ENCODE measurements at regions not wholly inside any gene's neighbourhood (a gene's known extent, or its start where the extent isn't known, plus 50 kb on each side); places are given as distances from the start of the nearest gene placed in this dataset.

GRCh38 chr15:98562331-98562937 is 85.9 kb upstream of the IGF1R start:
- Histone ChIP-seq H3K4me1 (no peaks in the 10 kb centered on the region), H3K4me3 (no peak overlapping the region), H3K27me3 (no peaks in the 10 kb centered on the region), H3K36me3 (no peaks in the 10 kb centered on the region), H3K9me3 (no peaks in the 10 kb centered on the region), H3K27ac (no peak overlapping the region)
- DNase-seq (no peak), ATAC-seq (no peak)
- 70% methylated on average over 10 of the region's 18 CpGs for WGBS (ENCODE audit: insufficient coverage, low coverage, low lambda C conversion rate, missing lambda C conversion rate)
- intact Hi-C loops (cut with DNase I) = no loop called here
- no peak for TF ChIP-seq POLR2A (IDR thresholded peaks at IDR 0.05)
- TF ChIP-seq CTCF (IDR thresholded peaks at IDR 0.05) = no peak

GRCh38 chr15:98565566-98565965 is 82.8 kb upstream of the IGF1R start:
- WGBS (ENCODE audit: insufficient coverage, low coverage, low lambda C conversion rate, missing lambda C conversion rate) = 76% methylated on average over 3 of the region's 12 CpGs
- intact Hi-C loops (cut with DNase I) = no loop called here
- H3K4me1 ChIP-seq = no peaks in the 10 kb centered on the region
- H3K9me3 ChIP-seq = no peaks in the 10 kb centered on the region
- no peak overlapping the region for H3K27ac ChIP-seq
- DNase-seq (no peak), ATAC-seq (no peak)
- no peak for TF ChIP-seq CTCF (IDR thresholded peaks at IDR 0.05)
- TF ChIP-seq POLR2A (IDR thresholded peaks at IDR 0.05) = no peak
- no peaks in the 10 kb centered on the region for H3K36me3 ChIP-seq
- H3K27me3 ChIP-seq = no peaks in the 10 kb centered on the region
- no peak overlapping the region for H3K4me3 ChIP-seq

- DNase-seq (no peak), ATAC-seq (no peak)
- Histone ChIP-seq H3K9me3 (no peaks in the 10 kb centered on the region), H3K36me3 (no peaks in the 10 kb centered on the region), H3K27me3 (no peaks in the 10 kb centered on the region), H3K4me3 (no peak overlapping the region), H3K27ac (no peak overlapping the region), H3K4me1 (no peaks in the 10 kb centered on the region)
- TF ChIP-seq CTCF (IDR thresholded peaks at IDR 0.05) (no peak), POLR2A (IDR thresholded peaks at IDR 0.05) (no peak)
- 66% methylated on average over 5 of the region's 7 CpGs for WGBS (ENCODE audit: insufficient coverage, low coverage, low lambda C conversion rate, missing lambda C conversion rate)
- intact Hi-C loops (cut with DNase I) = no loop called here
Observed at GRCh38 chr15:98567951-98568350, 80.4 kb upstream of the IGF1R start.

- 37% methylated on average over 3 of the region's 3 CpGs for WGBS (ENCODE audit: insufficient coverage, low coverage, low lambda C conversion rate, missing lambda C conversion rate)
Observed at GRCh38 chr15:98568382-98569017, 79.8 kb upstream of the IGF1R start.

More at GRCh38 chr15:98568382-98569017, 79.8 kb upstream of the IGF1R start:
- no peaks in the 10 kb centered on the region for H3K4me1 ChIP-seq
- intact Hi-C loops (cut with DNase I) = no loop called here
- no peak for ATAC-seq
- H3K9me3 ChIP-seq = no peaks in the 10 kb centered on the region
- H3K27me3 ChIP-seq = no peaks in the 10 kb centered on the region
- H3K27ac ChIP-seq = no peak overlapping the region
- H3K36me3 ChIP-seq = no peaks in the 10 kb centered on the region
- no peak overlapping the region for H3K4me3 ChIP-seq
- DNase-seq = no peak
- TF ChIP-seq CTCF (IDR thresholded peaks at IDR 0.05) = peak in 2 of 4 donors; percentile 18 to 21
- no peak for TF ChIP-seq POLR2A (IDR thresholded peaks at IDR 0.05)
